ENCODE measurements at regions not wholly inside any gene's neighbourhood (a gene's known extent, or its start where the extent isn't known, plus 50 kb on each side); places are given as distances from the start of the nearest gene placed in this dataset.

Small RNA genes lying in the stretch of these regions (small RNA-seq; reads per million reads assigned to genes)
- 0 reads per million in 3 experiments for gene RNU6-1087P

All from neural cell (in vitro differentiated cells).